ENCODE measurements at regions not wholly inside any gene's neighbourhood (a gene's known extent, or its start where the extent isn't known, plus 50 kb on each side); places are given as distances from the start of the nearest gene placed in this dataset.

- Histone ChIP-seq H3K27me3 (no peaks in the 10 kb centered on the region), H3K9me3 (no peaks in the 10 kb centered on the region), H3K36me3 (no peaks in the 10 kb centered on the region), H3K4me1 (peaks cover 0 to 32% (median 0%) of the 10 kb centered on the region in 3 donors), H3K4me3 (no peak overlapping the region), H3K27ac (no peak overlapping the region)
- WGBS, 2 donors: 36 to 40% methylated on average over 4 of the region's 4 CpGs
- no peak for TF ChIP-seq CTCF (IDR thresholded peaks at IDR 0.05)
- TF ChIP-seq POLR2A (IDR thresholded peaks at IDR 0.05): no peak
- intact Hi-C loops (cut with DNase I): no loop called here
- DNase-seq: no peak
Measured at GRCh38 chr7:135831455-135832195, 83.0 kb upstream of the FAM180A start.

- DNase-seq: no peak
- TF ChIP-seq POLR2A (IDR thresholded peaks at IDR 0.05) (no peak), CTCF (IDR thresholded peaks at IDR 0.05) (no peak)
- Histone ChIP-seq H3K27ac (no peak overlapping the region), H3K4me3 (no peak overlapping the region), H3K4me1 (peaks cover 0 to 22% (median 0%) of the 10 kb centered on the region in 3 donors), H3K9me3 (no peaks in the 10 kb centered on the region), H3K36me3 (no peaks in the 10 kb centered on the region), H3K27me3 (no peaks in the 10 kb centered on the region)
- intact Hi-C loops (cut with DNase I): no loop called here
- WGBS, 2 donors: 73 to 87% methylated on average over 6 to 9 of the region's 9 CpGs
Measured at GRCh38 chr7:135828604-135829003, 80.0 kb upstream of the FAM180A start.

GRCh38 chr7:135827391-135827790, 78.8 kb upstream of the FAM180A start:
- TF ChIP-seq CTCF (IDR thresholded peaks at IDR 0.05) (no peak), POLR2A (IDR thresholded peaks at IDR 0.05) (no peak)
- no peak overlapping the region for H3K4me3 ChIP-seq
- no peaks in the 10 kb centered on the region for H3K9me3 ChIP-seq
- H3K4me1 ChIP-seq: peaks cover 0 to 16% (median 0%) of the 10 kb centered on the region in 3 donors
- 36 to 45% methylated on average over 2 of the region's 2 CpGs for WGBS, 2 donors
- intact Hi-C loops (cut with DNase I): no loop called here
- no peaks in the 10 kb centered on the region for H3K27me3 ChIP-seq
- no peaks in the 10 kb centered on the region for H3K36me3 ChIP-seq
- DNase-seq: no peak
- no peak overlapping the region for H3K27ac ChIP-seq

GRCh38 chr7:135825406-135825805, 76.8 kb upstream of the FAM180A start:
- H3K36me3 ChIP-seq: no peaks in the 10 kb centered on the region
- no peak for TF ChIP-seq CTCF (IDR thresholded peaks at IDR 0.05)
- TF ChIP-seq POLR2A (IDR thresholded peaks at IDR 0.05): no peak
- intact Hi-C loops (cut with DNase I): no loop called here
- no peak overlapping the region for H3K27ac ChIP-seq
- no peaks in the 10 kb centered on the region for H3K9me3 ChIP-seq
- peaks cover 0 to 10% (median 0%) of the 10 kb centered on the region in 3 donors for H3K4me1 ChIP-seq
- WGBS, 2 donors: 83 to 90% methylated on average over 2 to 6 of the region's 9 CpGs
- no peak for DNase-seq
- no peak overlapping the region for H3K4me3 ChIP-seq
- no peaks in the 10 kb centered on the region for H3K27me3 ChIP-seq

GRCh38 chr7:135822376-135822775, 73.8 kb upstream of the FAM180A start:
- Histone ChIP-seq H3K27ac (no peak overlapping the region), H3K9me3 (no peaks in the 10 kb centered on the region), H3K27me3 (peaks cover 0 to 7% (median 0%) of the 10 kb centered on the region in 4 donors), H3K4me3 (no peak overlapping the region), H3K36me3 (no peaks in the 10 kb centered on the region), H3K4me1 (no peaks in the 10 kb centered on the region)
- TF ChIP-seq POLR2A (IDR thresholded peaks at IDR 0.05) (no peak), CTCF (IDR thresholded peaks at IDR 0.05) (no peak)
- no peak for DNase-seq
- WGBS, 2 donors: 72 to 87% methylated on average over 5 of the region's 6 CpGs
- intact Hi-C loops (cut with DNase I): no loop called here

Measured in esophagus squamous epithelium (tissue), 5 donors.